GM12875 (cell line): ENCODE measurements at regions not wholly inside any gene's neighbourhood (a gene's known extent, or its start where the extent isn't known, plus 50 kb on each side); places are given as distances from the start of the nearest gene placed in this dataset.

Source experiments
- H3K4me3 ChIP-seq: one replicate; pipeline ENCODE4 v1.5.1; 2011; ENCODE audit warnings: low read depth, low read length, control low read depth
- TF ChIP-seq, protein P1 (sequence below): IDR thresholded peaks from 2 replicates; pipeline ENCODE4 v1.5.1; 2011; ENCODE audit warnings: low read depth, mild to moderate bottlenecking, control low read depth, inconsistent platforms, low read length, moderate library complexity, borderline replicate concordance; ENCODE audit not compliant: insufficient read depth

DNA sequence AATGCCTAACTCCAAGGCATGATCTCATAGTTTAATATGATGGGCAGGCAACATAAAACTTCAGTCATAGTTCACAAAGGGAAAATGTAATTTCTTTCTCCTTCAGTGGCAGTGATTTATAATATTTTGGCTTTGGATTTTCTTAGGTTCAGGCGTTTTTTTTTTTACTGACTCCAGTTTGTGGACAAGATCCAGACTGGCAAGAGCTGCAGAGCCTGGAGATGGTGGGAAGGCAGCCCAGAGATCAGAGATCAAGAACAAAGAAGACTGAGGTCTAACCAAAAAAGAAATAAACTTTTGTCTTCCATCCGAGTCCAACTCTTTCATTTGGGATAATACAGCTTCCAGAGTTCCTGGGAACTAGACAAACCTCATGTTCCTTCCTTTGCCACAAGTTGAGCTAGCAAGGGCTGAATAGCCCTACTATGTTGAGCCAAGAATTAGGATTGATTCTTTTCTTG is 215.3 kb upstream of the SETBP1 start:
- H3K4me3 ChIP-seq, result no peak overlapping the region
- TF ChIP-seq, protein P1, sequence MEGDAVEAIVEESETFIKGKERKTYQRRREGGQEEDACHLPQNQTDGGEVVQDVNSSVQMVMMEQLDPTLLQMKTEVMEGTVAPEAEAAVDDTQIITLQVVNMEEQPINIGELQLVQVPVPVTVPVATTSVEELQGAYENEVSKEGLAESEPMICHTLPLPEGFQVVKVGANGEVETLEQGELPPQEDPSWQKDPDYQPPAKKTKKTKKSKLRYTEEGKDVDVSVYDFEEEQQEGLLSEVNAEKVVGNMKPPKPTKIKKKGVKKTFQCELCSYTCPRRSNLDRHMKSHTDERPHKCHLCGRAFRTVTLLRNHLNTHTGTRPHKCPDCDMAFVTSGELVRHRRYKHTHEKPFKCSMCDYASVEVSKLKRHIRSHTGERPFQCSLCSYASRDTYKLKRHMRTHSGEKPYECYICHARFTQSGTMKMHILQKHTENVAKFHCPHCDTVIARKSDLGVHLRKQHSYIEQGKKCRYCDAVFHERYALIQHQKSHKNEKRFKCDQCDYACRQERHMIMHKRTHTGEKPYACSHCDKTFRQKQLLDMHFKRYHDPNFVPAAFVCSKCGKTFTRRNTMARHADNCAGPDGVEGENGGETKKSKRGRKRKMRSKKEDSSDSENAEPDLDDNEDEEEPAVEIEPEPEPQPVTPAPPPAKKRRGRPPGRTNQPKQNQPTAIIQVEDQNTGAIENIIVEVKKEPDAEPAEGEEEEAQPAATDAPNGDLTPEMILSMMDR, result no peak

DNA sequence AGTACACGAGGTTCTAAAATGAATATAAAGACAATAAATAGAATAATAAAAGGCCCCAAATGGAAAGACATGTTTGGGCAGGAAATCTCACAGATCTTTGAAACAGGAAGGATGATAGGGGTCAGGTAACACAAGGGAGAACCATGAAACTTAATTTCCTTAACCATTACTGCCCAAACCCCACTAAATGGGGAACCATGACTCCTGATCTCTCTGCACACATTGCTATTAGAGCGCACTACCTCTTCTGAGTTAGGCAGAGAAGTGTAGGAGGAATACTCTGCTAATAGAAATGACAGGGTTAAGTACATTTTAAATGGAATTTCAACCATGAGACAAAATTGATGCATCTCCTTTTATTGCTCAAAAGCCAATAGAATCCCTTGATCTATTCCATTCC is 213.7 kb upstream of the SETBP1 start:
- no peak overlapping the region for H3K4me3 ChIP-seq
- TF ChIP-seq, protein P1, result no peak

DNA sequence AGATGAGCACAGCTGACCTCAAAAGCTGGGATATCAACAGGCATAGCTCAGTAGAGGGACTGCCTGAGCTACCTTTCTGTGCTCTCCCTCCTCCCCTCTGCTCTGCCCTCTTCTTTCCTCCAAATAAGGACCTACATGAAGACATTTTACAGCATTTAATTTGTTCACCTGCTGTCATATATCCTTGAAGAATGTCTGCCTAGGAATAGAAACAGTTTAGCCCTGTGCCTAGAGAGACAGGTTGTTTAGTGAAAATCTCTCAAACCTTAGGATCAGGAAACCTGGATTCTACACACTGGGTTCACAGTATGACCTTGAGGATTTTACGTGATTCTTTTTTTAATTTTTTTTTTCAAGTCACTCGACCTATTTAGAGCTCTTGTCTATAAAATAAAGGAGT is 213.0 kb upstream of the SETBP1 start:
- H3K4me3 ChIP-seq, result no peak overlapping the region
- TF ChIP-seq, protein P1, result no peak

DNA sequence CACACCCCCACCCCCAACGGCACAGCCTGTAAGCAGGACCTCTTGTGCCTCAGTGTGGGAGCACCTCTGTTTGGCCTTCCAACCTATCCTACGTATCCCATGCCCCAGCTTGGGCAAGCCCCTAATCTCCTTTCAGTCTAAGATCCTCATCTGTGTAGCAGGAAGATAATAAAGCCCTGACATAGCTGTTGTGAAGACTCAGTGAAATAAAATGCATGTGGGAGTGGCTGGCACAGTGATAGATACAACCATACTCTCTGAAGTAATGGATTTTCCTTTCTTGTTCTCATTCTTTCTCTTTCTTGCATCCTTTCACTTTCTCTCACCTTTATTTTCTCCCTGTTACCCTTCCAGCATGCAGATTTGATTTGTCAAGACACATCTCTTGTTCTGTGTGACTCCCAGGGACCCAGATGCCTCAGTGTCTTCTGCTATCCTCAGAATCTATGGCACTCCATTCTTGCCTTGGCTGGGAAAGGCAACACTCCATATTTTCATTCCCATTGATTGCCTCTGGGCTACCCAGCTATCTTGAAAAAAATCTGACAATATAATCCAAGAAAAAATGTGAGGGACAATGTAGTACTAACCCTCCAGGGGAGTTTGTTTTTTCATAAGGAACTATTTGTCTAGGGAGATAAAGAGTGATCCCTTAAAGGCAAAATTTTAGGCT is 207.2 kb upstream of the SETBP1 start:
- H3K4me3 ChIP-seq, result no peak overlapping the region
- TF ChIP-seq, protein P1, result no peak

DNA sequence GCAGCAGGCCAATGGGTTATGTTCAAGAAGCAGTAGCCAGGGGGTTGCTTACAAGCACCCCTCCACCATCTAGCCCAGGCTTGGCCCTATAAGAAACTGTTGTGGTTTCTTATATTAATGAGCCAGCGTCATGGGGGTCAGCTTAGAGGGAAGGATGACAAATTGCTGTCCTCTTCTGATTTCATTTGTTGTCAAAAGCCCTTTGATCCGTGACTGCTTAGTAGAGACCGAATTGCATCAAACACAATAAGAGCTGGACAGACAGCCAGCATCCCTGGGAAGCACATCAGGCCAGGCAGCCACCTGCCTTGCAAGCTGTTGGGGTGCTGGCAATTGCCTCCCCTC is 206.6 kb upstream of the SETBP1 start:
- H3K4me3 ChIP-seq, result no peak overlapping the region
- TF ChIP-seq, protein P1, result no peak

DNA sequence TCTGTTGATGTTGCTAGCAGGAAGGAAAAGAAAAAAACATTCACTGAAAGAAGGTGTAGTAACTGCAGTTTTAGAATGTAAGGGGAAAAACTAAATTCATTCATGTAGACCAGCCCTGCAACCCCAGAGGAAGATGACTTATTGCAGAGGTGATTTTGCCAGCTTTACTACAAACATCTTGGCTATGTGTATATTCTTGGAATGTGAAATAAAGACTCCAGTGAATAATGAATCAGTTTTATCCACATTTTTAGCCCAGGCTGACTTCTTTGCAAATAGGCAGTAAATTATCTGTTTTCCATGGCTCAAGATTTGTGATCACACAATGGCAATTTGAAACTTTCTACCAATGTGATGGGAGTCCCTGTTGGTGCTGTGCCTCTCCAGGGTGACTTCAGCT is 206.1 kb upstream of the SETBP1 start:
- TF ChIP-seq, protein P1, result no peak
- H3K4me3 ChIP-seq, result no peak overlapping the region

DNA sequence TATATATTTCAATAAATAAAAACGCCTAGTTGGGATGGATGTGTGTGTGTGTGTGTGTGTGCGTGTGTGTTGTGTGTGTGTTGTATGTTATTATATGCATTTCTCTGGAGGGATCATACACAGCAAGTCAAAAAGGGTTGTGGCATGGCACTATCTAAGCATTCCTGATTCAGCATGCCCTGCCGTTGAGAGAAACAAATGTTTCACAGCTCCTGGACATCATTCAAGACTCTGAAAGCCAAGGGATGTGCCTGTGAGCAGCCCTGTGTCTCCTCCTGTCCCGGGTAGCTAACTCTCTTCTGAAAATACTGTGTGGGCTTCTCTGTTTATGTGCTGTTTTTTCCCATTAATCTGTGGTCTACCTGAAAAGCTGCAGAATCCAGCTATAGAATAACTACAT is 197.9 kb upstream of the SETBP1 start:
- TF ChIP-seq, protein P1, result no peak
- H3K4me3 ChIP-seq, result no peak overlapping the region
